Activated CD8-positive, alpha-beta memory T cell treated with anti-CD3 and anti-CD28 coated beads, Interleukin-2, amount 50 U/mL, for 4 hours (primary cell): ENCODE measurements at regions not wholly inside any gene's neighbourhood (a gene's known extent, or its start where the extent isn't known, plus 50 kb on each side); places are given as distances from the start of the nearest gene placed in this dataset.

Experiments used
- DNase-seq: peaks from one replicate; pipeline ENCODE4 v3.0.0-alpha.2; 2020

GRCh38 chr7:25854059-25854458, 297.9 kb upstream of the NFE2L3 start:
- DNase-seq = no peak

- no peak for DNase-seq
Measured at GRCh38 chr7:25854608-25855497, 297.1 kb upstream of the NFE2L3 start.

GRCh38 chr7:25855854-25856782, 295.9 kb upstream of the NFE2L3 start:
- DNase-seq = no peak

- no peak for DNase-seq
Measured at GRCh38 chr7:25857376-25858067, 294.5 kb upstream of the NFE2L3 start.

GRCh38 chr7:25858200-25858524, 293.8 kb upstream of the NFE2L3 start:
- DNase-seq = no peak

- no peak for DNase-seq
Measured at GRCh38 chr7:25858525-25859411, 293.2 kb upstream of the NFE2L3 start.

- DNase-seq = no peak
Measured at GRCh38 chr7:25859412-25860274, 292.4 kb upstream of the NFE2L3 start.

- DNase-seq = no peak
Measured at GRCh38 chr7:25860275-25861163, 291.5 kb upstream of the NFE2L3 start.

- DNase-seq = no peak
Measured at GRCh38 chr7:25861164-25861496, 290.9 kb upstream of the NFE2L3 start.

- DNase-seq = no peak
Measured at GRCh38 chr7:25861601-25862260, 290.3 kb upstream of the NFE2L3 start.

GRCh38 chr7:25862261-25863004, 289.6 kb upstream of the NFE2L3 start:
- DNase-seq = peak; percentile 50

GRCh38 chr7:25863005-25863728, 288.8 kb upstream of the NFE2L3 start:
- DNase-seq = no peak

GRCh38 chr7:25863729-25864110, 288.3 kb upstream of the NFE2L3 start:
- DNase-seq = no peak

GRCh38 chr7:25864511-25864910, 287.5 kb upstream of the NFE2L3 start:
- DNase-seq = no peak

- DNase-seq = no peak
Measured at GRCh38 chr7:25864943-25865751, 286.9 kb upstream of the NFE2L3 start.

- DNase-seq = no peak
Measured at GRCh38 chr7:25868509-25868908, 283.5 kb upstream of the NFE2L3 start.

GRCh38 chr7:25870574-25870973, 281.4 kb upstream of the NFE2L3 start:
- DNase-seq = no peak
